GM08714 (cell line): ENCODE measurements at regions not wholly inside any gene's neighbourhood (a gene's known extent, or its start where the extent isn't known, plus 50 kb on each side); places are given as distances from the start of the nearest gene placed in this dataset.
"Not testable (repeated sequence)": the region's sequence is repeated elsewhere in the genome, so short reads cannot be mapped to it uniquely, and the experiment has no call there.

Experiments used
- H3K4me3 ChIP-seq: fragments of 200-500 bp; sonication (Bioruptor generic); 2 replicates; pipeline ENCODE4 v1.5.1; 2014; ENCODE audit warnings: mild to moderate bottlenecking, low read length, inconsistent platforms
- ZNF274 ChIP-seq: IDR thresholded peaks from 2 replicates; pipeline ENCODE4 v1.6.1; 2012; ENCODE audit warnings: mild to moderate bottlenecking, low read depth, low read length

DNA sequence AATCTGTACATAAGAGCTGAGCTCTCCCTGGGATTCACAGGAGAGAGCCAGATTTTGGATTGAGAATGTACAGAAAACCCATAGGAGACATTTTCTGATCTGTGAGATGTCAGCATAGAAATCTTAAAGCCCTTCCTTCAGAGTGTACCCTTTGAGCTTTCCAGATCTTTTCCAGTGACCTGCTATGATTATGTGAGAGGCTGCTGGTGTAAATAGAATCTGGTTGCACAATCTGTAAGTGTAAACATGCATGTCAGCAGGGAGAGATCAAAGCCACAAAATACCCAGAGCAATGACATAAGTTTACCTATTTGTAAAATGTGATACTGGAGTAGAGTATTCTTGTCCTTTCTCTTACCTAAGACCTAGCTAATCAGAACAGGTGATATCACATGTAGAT is 471.9 kb downstream of the FOXD4L5 start:
- not testable (repeated sequence) for H3K4me3 ChIP-seq

- not testable (repeated sequence) for H3K4me3 ChIP-seq
Observed at GRCh38 chr9:64778667-64779066, 506.3 kb downstream of the FOXD4L5 start.

DNA sequence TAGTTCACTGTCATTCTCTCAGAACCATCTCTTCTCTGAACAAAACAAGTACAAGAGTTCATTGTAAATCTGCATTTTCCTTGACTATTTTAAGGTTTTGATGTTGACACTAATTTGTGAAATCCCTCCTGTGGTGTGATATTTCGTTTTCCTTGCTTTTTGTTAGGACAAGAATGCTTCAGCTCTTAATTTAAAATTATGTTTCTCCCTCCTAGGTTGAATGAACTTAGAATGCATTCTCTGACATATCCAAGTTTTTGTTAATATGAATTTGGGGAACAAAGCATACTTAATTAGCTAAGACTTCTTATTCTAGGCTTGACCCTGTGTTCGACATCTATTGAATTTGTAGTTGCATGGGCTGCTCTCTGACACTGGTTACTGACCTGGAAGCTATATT is 508.7 kb downstream of the FOXD4L5 start:
- H3K4me3 ChIP-seq = not testable (repeated sequence)

DNA sequence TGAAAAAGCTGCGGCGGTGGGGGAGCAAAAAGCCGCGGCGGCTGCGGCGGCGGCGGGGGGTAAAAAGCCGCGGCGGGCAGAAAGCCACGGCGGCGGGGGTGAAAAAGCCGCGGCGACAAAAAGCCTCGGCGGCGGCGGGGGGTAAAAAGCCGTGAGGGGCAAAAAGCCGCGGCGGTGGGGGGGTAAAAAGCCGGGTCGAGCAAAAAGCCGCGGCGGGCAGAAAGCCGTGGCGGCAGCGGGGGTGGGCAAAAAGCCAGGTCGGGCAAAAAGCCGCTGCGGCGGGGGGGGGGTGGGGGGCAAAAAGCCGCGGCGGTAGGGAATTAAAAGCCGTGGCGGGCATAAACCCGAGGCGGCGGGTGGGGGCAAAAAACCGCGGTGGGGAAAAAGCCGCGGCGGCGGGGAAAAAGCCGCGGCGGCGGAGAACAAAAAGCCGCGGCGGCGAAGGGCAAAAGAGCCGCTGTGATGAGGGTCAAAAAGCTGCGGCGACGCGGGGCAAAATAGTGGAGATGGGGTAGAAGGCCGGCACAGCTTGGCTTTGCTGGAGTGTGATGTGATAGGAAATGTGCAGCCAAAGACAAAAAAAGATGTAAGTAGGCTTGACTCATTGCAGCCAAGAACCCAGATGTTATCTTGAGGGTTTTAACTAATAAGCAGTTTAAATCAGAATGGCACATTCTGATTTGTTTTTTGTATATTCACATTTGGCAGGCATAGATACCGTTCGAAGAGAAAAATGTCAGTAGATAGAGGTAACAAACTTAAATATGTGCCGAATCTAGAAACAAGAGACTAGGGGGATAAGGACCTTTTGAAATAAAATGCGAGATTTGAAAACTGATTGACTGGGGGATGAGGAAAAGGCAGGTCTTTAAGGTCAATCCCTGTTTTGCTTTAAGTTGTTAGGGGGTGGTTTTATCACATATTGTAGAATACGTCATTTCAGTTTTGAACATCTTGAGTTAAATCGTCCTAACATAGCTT is 509.9 kb downstream of the FOXD4L5 start:
- not testable (repeated sequence) for H3K4me3 ChIP-seq

GRCh38 chr9:64774004-64774812 is 510.8 kb downstream of the FOXD4L5 start:
- H3K4me3 ChIP-seq = not testable (repeated sequence)

DNA sequence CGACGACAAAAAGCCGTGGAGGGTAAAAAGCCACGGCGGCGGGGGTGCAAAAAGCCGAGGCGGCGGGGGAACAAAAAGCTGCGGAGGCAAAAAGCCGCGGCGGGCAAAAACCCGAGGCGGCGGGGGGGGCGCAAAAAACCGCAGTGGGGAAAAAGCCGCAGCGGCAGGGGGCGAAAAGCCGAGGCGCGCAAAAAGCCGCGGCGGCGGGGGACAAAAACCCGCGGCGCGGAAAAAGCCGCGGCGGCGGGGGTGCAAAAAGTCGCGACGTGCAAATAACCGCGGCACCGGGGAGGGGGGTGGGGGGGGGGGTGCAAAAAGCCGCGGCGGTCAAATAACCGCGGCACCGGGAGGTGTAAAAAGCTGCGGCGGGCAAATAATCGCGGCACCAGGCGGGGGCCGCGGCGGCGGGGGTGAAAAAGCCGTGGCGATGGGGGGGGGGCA is 511.5 kb downstream of the FOXD4L5 start:
- peak overlapping the region; percentile 36; the same call in 1 of the 2 replicates for H3K4me3 ChIP-seq
- TF ChIP-seq ZNF274 = no peak

DNA sequence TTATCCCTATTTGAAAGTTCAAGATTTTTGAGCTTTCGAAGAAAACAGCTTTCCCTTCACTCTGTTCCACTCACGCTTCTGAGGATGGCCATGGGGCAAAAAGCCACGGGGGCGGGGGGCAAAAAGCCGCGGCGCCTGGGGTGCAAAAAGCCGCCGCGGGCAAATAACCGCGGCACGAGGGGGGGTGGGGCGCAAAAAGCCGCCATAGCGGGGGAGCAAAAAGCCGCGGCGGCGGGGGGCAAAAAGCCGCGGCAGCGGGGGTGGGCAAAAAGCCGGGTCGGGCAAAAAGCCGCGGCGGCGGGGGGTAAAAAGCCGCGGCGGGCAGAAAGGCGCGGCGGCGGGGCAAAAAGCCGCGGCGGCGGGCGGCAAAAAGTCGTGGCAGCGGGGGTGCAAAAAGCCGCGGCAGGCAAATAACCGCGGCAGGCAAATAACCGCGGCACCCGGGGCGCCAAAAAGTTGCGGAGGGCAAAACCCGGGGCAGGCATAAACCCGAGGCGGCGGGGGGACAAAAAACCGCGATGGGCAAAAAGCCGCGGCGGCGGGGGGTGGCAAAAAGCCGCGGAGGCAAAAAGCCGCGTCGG is 512.2 kb downstream of the FOXD4L5 start:
- not testable (repeated sequence) for H3K4me3 ChIP-seq

DNA sequence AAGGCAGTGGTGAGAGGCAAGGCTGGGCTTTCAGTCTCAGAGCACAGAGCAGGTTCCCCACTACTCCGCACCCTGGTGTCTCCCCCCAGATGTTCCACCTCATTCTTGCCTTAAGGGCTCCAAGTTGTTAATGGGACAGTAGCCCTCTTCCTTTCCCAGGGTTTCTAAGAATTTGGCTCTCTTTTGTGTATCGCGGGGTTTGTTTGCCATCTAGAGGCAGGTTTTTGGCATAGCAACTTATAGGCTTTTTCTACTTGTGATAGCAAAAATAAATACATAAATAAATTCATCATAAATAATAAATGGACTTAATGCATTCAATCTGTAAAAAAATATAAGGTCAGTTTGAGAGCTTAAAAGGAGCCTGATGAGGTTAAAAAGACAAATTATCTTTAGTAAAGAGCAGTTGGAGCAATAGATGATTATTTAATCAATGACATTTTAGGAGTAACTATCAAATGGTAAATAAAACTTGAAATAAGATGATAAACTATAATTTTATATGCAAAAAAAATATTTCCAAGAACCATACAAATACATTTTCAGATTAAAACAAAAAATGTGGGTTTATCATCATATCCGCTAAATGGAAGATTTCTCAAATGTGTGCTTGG is 512.8 kb downstream of the FOXD4L5 start:
- not testable (repeated sequence) for H3K4me3 ChIP-seq
